ENCODE measurements at regions not wholly inside any gene's neighbourhood (a gene's known extent, or its start where the extent isn't known, plus 50 kb on each side); places are given as distances from the start of the nearest gene placed in this dataset.

GRCh38 chr10:15462253-15462897 is 91.3 kb upstream of the FAM171A1 start:
- H3K9me3 ChIP-seq (replicated peaks; ENCODE audit: low read length), result no peaks in the 10 kb centered on the region
- H3K36me3 ChIP-seq (ENCODE audit: insufficient read depth, low read length), result no peaks in the 10 kb centered on the region
- H3K4me3 ChIP-seq (ENCODE audit: low read length), result no peak overlapping the region
- H3K27me3 ChIP-seq (ENCODE audit: control insufficient read depth, insufficient read depth, low read length), result peaks cover 14% of the 10 kb centered on the region
- H3K9ac ChIP-seq (ENCODE audit: low read depth, low read length), result no peak overlapping the region
- H3K4me1 ChIP-seq (ENCODE audit: control insufficient read depth, insufficient read depth, low read length), result no peaks in the 10 kb centered on the region
- no peak overlapping the region for H3K4me2 ChIP-seq (ENCODE audit: low read length)

- Histone ChIP-seq H3K9ac (ENCODE audit: low read depth, low read length) (no peak overlapping the region), H3K27me3 (ENCODE audit: control insufficient read depth, insufficient read depth, low read length) (peaks cover 8% of the 10 kb centered on the region), H3K4me3 (ENCODE audit: low read length) (no peak overlapping the region), H3K9me3 (replicated peaks; ENCODE audit: low read length) (no peaks in the 10 kb centered on the region), H3K36me3 (ENCODE audit: insufficient read depth, low read length) (no peaks in the 10 kb centered on the region), H3K4me2 (ENCODE audit: low read length) (no peak overlapping the region), H3K4me1 (ENCODE audit: control insufficient read depth, insufficient read depth, low read length) (no peaks in the 10 kb centered on the region)
Measured at GRCh38 chr10:15461353-15462108, 90.4 kb upstream of the FAM171A1 start.

GRCh38 chr10:15460661-15461060 is 89.6 kb upstream of the FAM171A1 start:
- no peak overlapping the region for H3K9ac ChIP-seq (ENCODE audit: low read depth, low read length)
- no peak overlapping the region for H3K4me2 ChIP-seq (ENCODE audit: low read length)
- H3K9me3 ChIP-seq (replicated peaks; ENCODE audit: low read length), result no peaks in the 10 kb centered on the region
- no peaks in the 10 kb centered on the region for H3K4me1 ChIP-seq (ENCODE audit: control insufficient read depth, insufficient read depth, low read length)
- peaks cover 7% of the 10 kb centered on the region for H3K27me3 ChIP-seq (ENCODE audit: control insufficient read depth, insufficient read depth, low read length)
- H3K36me3 ChIP-seq (ENCODE audit: insufficient read depth, low read length), result no peaks in the 10 kb centered on the region
- no peak overlapping the region for H3K4me3 ChIP-seq (ENCODE audit: low read length)

GRCh38 chr10:15459218-15459617 is 88.1 kb upstream of the FAM171A1 start:
- no peaks in the 10 kb centered on the region for H3K4me1 ChIP-seq (ENCODE audit: control insufficient read depth, insufficient read depth, low read length)
- no peak overlapping the region for H3K4me2 ChIP-seq (ENCODE audit: low read length)
- H3K4me3 ChIP-seq (ENCODE audit: low read length), result no peak overlapping the region
- H3K27me3 ChIP-seq (ENCODE audit: control insufficient read depth, insufficient read depth, low read length), result peaks cover 7% of the 10 kb centered on the region
- H3K9ac ChIP-seq (ENCODE audit: low read depth, low read length), result no peak overlapping the region
- H3K9me3 ChIP-seq (replicated peaks; ENCODE audit: low read length), result no peaks in the 10 kb centered on the region
- H3K36me3 ChIP-seq (ENCODE audit: insufficient read depth, low read length), result no peaks in the 10 kb centered on the region

- no peaks in the 10 kb centered on the region for H3K36me3 ChIP-seq (ENCODE audit: insufficient read depth, low read length)
- H3K4me3 ChIP-seq (ENCODE audit: low read length), result no peak overlapping the region
- no peaks in the 10 kb centered on the region for H3K9me3 ChIP-seq (replicated peaks; ENCODE audit: low read length)
- no peaks in the 10 kb centered on the region for H3K4me1 ChIP-seq (ENCODE audit: control insufficient read depth, insufficient read depth, low read length)
- no peak overlapping the region for H3K9ac ChIP-seq (ENCODE audit: low read depth, low read length)
- H3K4me2 ChIP-seq (ENCODE audit: low read length), result no peak overlapping the region
- peaks cover 21% of the 10 kb centered on the region for H3K27me3 ChIP-seq (ENCODE audit: control insufficient read depth, insufficient read depth, low read length)
Measured at GRCh38 chr10:15457382-15457781, 86.3 kb upstream of the FAM171A1 start.

GRCh38 chr10:15455456-15455855 is 84.4 kb upstream of the FAM171A1 start:
- no peaks in the 10 kb centered on the region for H3K4me1 ChIP-seq (ENCODE audit: control insufficient read depth, insufficient read depth, low read length)
- no peak overlapping the region for H3K4me3 ChIP-seq (ENCODE audit: low read length)

GRCh38 chr10:15453926-15454325 is 82.8 kb upstream of the FAM171A1 start:
- peaks cover 37% of the 10 kb centered on the region for H3K27me3 ChIP-seq (ENCODE audit: control insufficient read depth, insufficient read depth, low read length)
- H3K4me3 ChIP-seq (ENCODE audit: low read length), result no peak overlapping the region
- H3K4me1 ChIP-seq (ENCODE audit: control insufficient read depth, insufficient read depth, low read length), result no peaks in the 10 kb centered on the region
- H3K9me3 ChIP-seq (replicated peaks; ENCODE audit: low read length), result no peaks in the 10 kb centered on the region
- H3K4me2 ChIP-seq (ENCODE audit: low read length), result no peak overlapping the region
- H3K9ac ChIP-seq (ENCODE audit: low read depth, low read length), result no peak overlapping the region
- H3K36me3 ChIP-seq (ENCODE audit: insufficient read depth, low read length), result no peaks in the 10 kb centered on the region

More at GRCh38 chr10:15455456-15455855, 84.4 kb upstream of the FAM171A1 start:
- Histone ChIP-seq H3K27me3 (ENCODE audit: control insufficient read depth, insufficient read depth, low read length) (peaks cover 35% of the 10 kb centered on the region), H3K9ac (ENCODE audit: low read depth, low read length) (no peak overlapping the region), H3K36me3 (ENCODE audit: insufficient read depth, low read length) (no peaks in the 10 kb centered on the region), H3K4me2 (ENCODE audit: low read length) (no peak overlapping the region), H3K9me3 (replicated peaks; ENCODE audit: low read length) (no peaks in the 10 kb centered on the region)

- Histone ChIP-seq H3K9ac (ENCODE audit: low read depth, low read length) (no peak overlapping the region), H3K27me3 (ENCODE audit: control insufficient read depth, insufficient read depth, low read length) (peaks cover 37% of the 10 kb centered on the region), H3K4me3 (ENCODE audit: low read length) (no peak overlapping the region), H3K4me1 (ENCODE audit: control insufficient read depth, insufficient read depth, low read length) (no peaks in the 10 kb centered on the region), H3K9me3 (replicated peaks; ENCODE audit: low read length) (no peaks in the 10 kb centered on the region), H3K4me2 (ENCODE audit: low read length) (no peak overlapping the region), H3K36me3 (ENCODE audit: insufficient read depth, low read length) (no peaks in the 10 kb centered on the region)
Measured at GRCh38 chr10:15453457-15453856, 82.4 kb upstream of the FAM171A1 start.

- Histone ChIP-seq H3K9me3 (replicated peaks; ENCODE audit: low read length) (no peaks in the 10 kb centered on the region), H3K4me3 (ENCODE audit: low read length) (no peak overlapping the region), H3K27me3 (ENCODE audit: control insufficient read depth, insufficient read depth, low read length) (peaks cover 37% of the 10 kb centered on the region), H3K9ac (ENCODE audit: low read depth, low read length) (no peak overlapping the region), H3K4me1 (ENCODE audit: control insufficient read depth, insufficient read depth, low read length) (no peaks in the 10 kb centered on the region), H3K4me2 (ENCODE audit: low read length) (no peak overlapping the region), H3K36me3 (ENCODE audit: insufficient read depth, low read length) (no peaks in the 10 kb centered on the region)
Measured at GRCh38 chr10:15452545-15452944, 81.5 kb upstream of the FAM171A1 start.

- Histone ChIP-seq H3K4me3 (ENCODE audit: low read length) (no peak overlapping the region), H3K9me3 (replicated peaks; ENCODE audit: low read length) (no peaks in the 10 kb centered on the region), H3K4me1 (ENCODE audit: control insufficient read depth, insufficient read depth, low read length) (no peaks in the 10 kb centered on the region), H3K4me2 (ENCODE audit: low read length) (no peak overlapping the region), H3K27me3 (ENCODE audit: control insufficient read depth, insufficient read depth, low read length) (peaks cover 37% of the 10 kb centered on the region), H3K9ac (ENCODE audit: low read depth, low read length) (no peak overlapping the region), H3K36me3 (ENCODE audit: insufficient read depth, low read length) (no peaks in the 10 kb centered on the region)
Measured at GRCh38 chr10:15451137-15452094, 80.3 kb upstream of the FAM171A1 start.

GRCh38 chr10:15448598-15448997 is 77.5 kb upstream of the FAM171A1 start:
- H3K4me2 ChIP-seq (ENCODE audit: low read length), result no peak overlapping the region
- H3K36me3 ChIP-seq (ENCODE audit: insufficient read depth, low read length), result no peaks in the 10 kb centered on the region
- no peaks in the 10 kb centered on the region for H3K4me1 ChIP-seq (ENCODE audit: control insufficient read depth, insufficient read depth, low read length)
- H3K9me3 ChIP-seq (replicated peaks; ENCODE audit: low read length), result no peaks in the 10 kb centered on the region
- no peak overlapping the region for H3K4me3 ChIP-seq (ENCODE audit: low read length)
- H3K9ac ChIP-seq (ENCODE audit: low read depth, low read length), result no peak overlapping the region
- H3K27me3 ChIP-seq (ENCODE audit: control insufficient read depth, insufficient read depth, low read length), result peaks cover 47% of the 10 kb centered on the region

Data from skeletal muscle satellite cell (primary cell).